Activated CD8-positive, alpha-beta T cell treated with anti-CD3 and anti-CD28 coated beads for 36 hours (primary cell): ENCODE measurements at regions not wholly inside any gene's neighbourhood (a gene's known extent, or its start where the extent isn't known, plus 50 kb on each side); places are given as distances from the start of the nearest gene placed in this dataset.

Experiments
- ATAC-seq: fragments of 200-7000 bp; cut with Tn5 transposase; one replicate; pipeline ENCODE4 v1.10.0; 2021; ENCODE audit warnings: mild to moderate bottlenecking, moderate library complexity
- CTCF ChIA-PET: fragments of 350-600 bp; sonication (Branson Sonifier 250); formaldehyde crosslinking; loops from one replicate; lab custom pipeline; 2021; ENCODE audit warnings: antibody characterized with exemption; lab: Charles Lee
- POLR2A ChIA-PET: fragments of 350-600 bp; sonication (Branson Sonifier 250); formaldehyde crosslinking; loops from one replicate; lab custom pipeline; 2021; ENCODE audit warnings: antibody characterized with exemption; lab: Charles Lee
- DNase-seq: peaks from one replicate; pipeline ENCODE4 v3.0.0-alpha.2; 2020
- H3K27ac Mint-ChIP-seq: one replicate; pipeline ENCODE4 v1.8.0; 2021; ENCODE audit warnings: mild to moderate bottlenecking, mixed read lengths
- H3K27me3 Mint-ChIP-seq: one replicate; pipeline ENCODE4 v1.8.0; 2021; ENCODE audit warnings: mixed read lengths
- H3K36me3 Mint-ChIP-seq: one replicate; pipeline ENCODE4 v1.8.0; 2021; ENCODE audit warnings: low read depth, mixed read lengths
- H3K4me1 Mint-ChIP-seq: one replicate; pipeline ENCODE4 v1.8.0; 2021; ENCODE audit warnings: low read depth, mixed read lengths
- H3K4me3 Mint-ChIP-seq: one replicate; pipeline ENCODE4 v1.8.0; 2021; ENCODE audit warnings: mild to moderate bottlenecking, moderate library complexity, mixed read lengths
- H3K9me3 Mint-ChIP-seq: one replicate; pipeline ENCODE4 v1.8.0; 2021; ENCODE audit warnings: mixed read lengths
- CTCF ChIP-seq: fragments of 200-600 bp; IDR thresholded peaks from one replicate; pipeline ENCODE4 v1.8.0; 2022; ENCODE audit warnings: antibody characterized with exemption, mild to moderate bottlenecking
- intact Hi-C: fragments of 100-400 bp; cut with micrococcal nuclease; formaldehyde crosslinking; loops from one replicate; pipeline ENCODE4 v1.10.0; 2022

GRCh38 chr5:162888268-162888667 lies 549.1 kb upstream of the CCNG1 start:
- intact Hi-C loops, result no loop called here
- DNase-seq (no peak), ATAC-seq (no peak)
- Mint-ChIP-seq H3K4me1 (no peaks in the 10 kb centered on the region), H3K4me3 (no peak overlapping the region), H3K27me3 (no peaks in the 10 kb centered on the region), H3K27ac (no peak overlapping the region), H3K36me3 (no peaks in the 10 kb centered on the region), H3K9me3 (no peaks in the 10 kb centered on the region)
- ChIA-PET POLR2A (no interaction called here), CTCF (no interaction called here)
- TF ChIP-seq CTCF, result no peak

GRCh38 chr5:162911873-162912272 lies 525.5 kb upstream of the CCNG1 start:
- CTCF ChIA-PET, result no interaction called here
- no peak overlapping the region for H3K4me3 Mint-ChIP-seq
- no peaks in the 10 kb centered on the region for H3K4me1 Mint-ChIP-seq

GRCh38 chr5:162916368-162916767 lies 521.0 kb upstream of the CCNG1 start:
- TF ChIP-seq CTCF, result no peak
- no peak for ATAC-seq
- intact Hi-C loops, result no loop called here
- Mint-ChIP-seq H3K9me3 (peaks cover 6% of the 10 kb centered on the region), H3K4me1 (no peaks in the 10 kb centered on the region), H3K27me3 (no peaks in the 10 kb centered on the region), H3K27ac (no peak overlapping the region), H3K36me3 (no peaks in the 10 kb centered on the region), H3K4me3 (no peak overlapping the region)
- ChIA-PET CTCF (no interaction called here), POLR2A (no interaction called here)
- DNase-seq, result no peak

More at GRCh38 chr5:162911873-162912272, 525.5 kb upstream of the CCNG1 start:
- POLR2A ChIA-PET, result no interaction called here
- peaks cover 3% of the 10 kb centered on the region for H3K9me3 Mint-ChIP-seq
- ATAC-seq, result no peak
- no peak for TF ChIP-seq CTCF
- H3K27ac Mint-ChIP-seq, result no peak overlapping the region
- H3K27me3 Mint-ChIP-seq, result no peaks in the 10 kb centered on the region
- no peak for DNase-seq
- H3K36me3 Mint-ChIP-seq, result no peaks in the 10 kb centered on the region
- intact Hi-C loops, result no loop called here

GRCh38 chr5:162929104-162929503 lies 508.3 kb upstream of the CCNG1 start:
- Mint-ChIP-seq H3K27ac (no peak overlapping the region), H3K4me1 (no peaks in the 10 kb centered on the region)

GRCh38 chr5:162931501-162931900 lies 505.9 kb upstream of the CCNG1 start:
- DNase-seq (no peak), ATAC-seq (no peak)
- intact Hi-C loops, result no loop called here
- POLR2A ChIA-PET, result no interaction called here
- H3K9me3 Mint-ChIP-seq, result peaks cover 30% of the 10 kb centered on the region
- no peak for TF ChIP-seq CTCF
- no peaks in the 10 kb centered on the region for H3K27me3 Mint-ChIP-seq
- no peaks in the 10 kb centered on the region for H3K4me1 Mint-ChIP-seq
- CTCF ChIA-PET, result no interaction called here
- H3K36me3 Mint-ChIP-seq, result no peaks in the 10 kb centered on the region
- H3K4me3 Mint-ChIP-seq, result no peak overlapping the region
- no peak overlapping the region for H3K27ac Mint-ChIP-seq

More at GRCh38 chr5:162929104-162929503, 508.3 kb upstream of the CCNG1 start:
- Mint-ChIP-seq H3K9me3 (peaks cover 14% of the 10 kb centered on the region), H3K36me3 (no peaks in the 10 kb centered on the region), H3K4me3 (no peak overlapping the region), H3K27me3 (no peaks in the 10 kb centered on the region)
- TF ChIP-seq CTCF, result no peak
- CTCF ChIA-PET, result no interaction called here
- POLR2A ChIA-PET, result no interaction called here
- no peak for DNase-seq
- no peak for ATAC-seq
- intact Hi-C loops, result no loop called here
